Panc1 (cell line): ENCODE measurements at regions not wholly inside any gene's neighbourhood (a gene's known extent, or its start where the extent isn't known, plus 50 kb on each side); places are given as distances from the start of the nearest gene placed in this dataset.

ENCODE experiments used
- ATAC-seq: fragments of 200-7000 bp; cut with Tn5 transposase; 2 replicates; pipeline ENCODE4 v1.9.1; 2020; ENCODE audit warnings: mild to moderate bottlenecking, moderate library complexity
- BruUV-seq: library from RNA; stranded (reverse); fragments of 400-500 nt; replicated peaks from 2 replicates; lab custom pipeline; 2021; lab: Mats Ljungman, UMichigan
- CTCF ChIA-PET: fragments of 300-600 bp; sonication (Branson Sonifier 250); formaldehyde crosslinking; loops from one replicate; lab custom pipeline; 2022; ENCODE audit warnings: antibody characterized with exemption; lab: Charles Lee
- POLR2A ChIA-PET: fragments of 300-600 bp; sonication (Branson Sonifier 250); formaldehyde crosslinking; loops from one replicate; lab custom pipeline; 2022; ENCODE audit warnings: antibody characterized with exemption; lab: Charles Lee
- DNase-seq: peaks from one replicate; pipeline ENCODE4 v3.0.0-alpha.2; 2010; ENCODE audit warnings: low read depth, low spot score
- H3K27ac ChIP-seq: 2 replicates; pipeline ENCODE4 v1.5.1; 2011; ENCODE audit warnings: mild to moderate bottlenecking, low read length, inconsistent platforms
- H3K27me3 ChIP-seq: fragments of 200-500 bp; sonication (Bioruptor generic); 2 replicates; pipeline ENCODE4 v1.6.0; 2014; ENCODE audit warnings: low read length, inconsistent platforms; ENCODE audit not compliant: control insufficient read depth, insufficient read depth
- H3K36me3 ChIP-seq: fragments of 200-500 bp; sonication (Bioruptor generic); 2 replicates; pipeline ENCODE4 v1.5.1; 2014; ENCODE audit warnings: inconsistent platforms, mild to moderate bottlenecking, low read length, moderate library complexity; ENCODE audit not compliant: control insufficient read depth, insufficient read depth
- H3K4me1 ChIP-seq: 2 replicates; pipeline ENCODE4 v1.5.1; 2011; ENCODE audit warnings: inconsistent platforms, mild to moderate bottlenecking, low read length, moderate library complexity; ENCODE audit not compliant: control insufficient read depth, insufficient read depth
- H3K4me3 ChIP-seq, 2 experiments: 2 replicates each; pipeline ENCODE4 v1.5.1; 2011 to 2012; ENCODE audit warnings: low read depth in 2 of 2, low read length in 2 of 2, mild to moderate bottlenecking in 2 of 2, inconsistent platforms in 1 of 2, moderate library complexity in 1 of 2
- H3K9me3 ChIP-seq: fragments of 200-500 bp; sonication (Bioruptor generic); 2 replicates; pipeline ENCODE4 v1.5.1; 2014; ENCODE audit warnings: low read depth, mild to moderate bottlenecking, inconsistent platforms, low read length, moderate library complexity; ENCODE audit not compliant: control insufficient read depth, insufficient read depth
- POLR2AphosphoS5 ChIP-seq: IDR thresholded peaks from 2 replicates; pipeline ENCODE4 v1.6.1; 2012; ENCODE audit warnings: mild to moderate bottlenecking, low read depth, low read length, moderate library complexity
- REST ChIP-seq, 2 experiments: IDR thresholded peaks; 2 replicates each; pipeline ENCODE4 v1.6.1; 2011 to 2012; ENCODE audit warnings: low read depth in 2 of 2, control low read depth in 1 of 2, low read length in 1 of 2, mild to moderate bottlenecking in 1 of 2, moderate library complexity in 1 of 2; ENCODE audit not compliant: insufficient read depth in 1 of 2
- SIN3A ChIP-seq: IDR thresholded peaks from 2 replicates; pipeline ENCODE4 v1.6.1; 2012; ENCODE audit warnings: low read depth, mild to moderate bottlenecking, low read length, moderate library complexity, borderline replicate concordance; ENCODE audit not compliant: insufficient read depth
- TCF7L2 ChIP-seq: IDR thresholded peaks from 2 replicates; pipeline ENCODE4 v1.6.1; 2011; ENCODE audit warnings: mild to moderate bottlenecking, low read depth, low read length, inconsistent platforms
- in situ Hi-C: cut with HindIII; loops from 2 replicates; pipeline ENCODE4 v1.10.0; 2016; ENCODE audit warnings: low sequenced_read_pairs, low pct_unique_long_range_greater_than_20kb
- intact Hi-C: fragments of 100-400 bp; cut with micrococcal nuclease; formaldehyde crosslinking; loops from one replicate; pipeline ENCODE4 v1.10.0; 2022; ENCODE audit not compliant: unreplicated experiment
- TF ChIP-seq, protein P1 (sequence below): fragments of 450-650 bp; IDR thresholded peaks from 2 replicates; pipeline ENCODE4 v1.5.1; 2017; ENCODE audit warnings: mild to moderate bottlenecking

DNA sequence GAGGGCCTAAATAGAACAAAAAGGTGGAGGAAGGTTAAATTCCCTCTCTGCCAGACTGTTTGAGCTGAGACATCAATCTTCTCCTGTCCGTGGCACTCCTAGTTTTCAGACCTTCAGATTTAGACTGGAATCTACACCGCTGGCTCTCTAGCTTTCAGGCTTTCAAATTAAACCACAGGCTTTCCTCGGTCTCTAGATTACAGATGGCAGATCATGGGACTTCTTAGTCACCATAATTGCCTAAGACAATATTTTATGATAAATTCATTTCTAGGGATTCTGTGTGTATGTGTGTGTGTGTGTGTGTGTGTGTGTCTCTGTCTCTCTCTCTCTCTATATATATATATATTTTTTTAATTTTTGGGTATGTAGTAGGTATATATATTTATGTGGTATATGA is 428.7 kb downstream of the PLA2G4A start:
- Histone ChIP-seq H3K4me3 (no peak overlapping the region), H3K27ac (no peak overlapping the region), H3K4me1 (no peaks in the 10 kb centered on the region), H3K27me3 (no peaks in the 10 kb centered on the region), H3K36me3 (no peaks in the 10 kb centered on the region), H3K9me3 (no peaks in the 10 kb centered on the region)
- TF ChIP-seq TCF7L2, result no peak
- TF ChIP-seq, protein P1, sequence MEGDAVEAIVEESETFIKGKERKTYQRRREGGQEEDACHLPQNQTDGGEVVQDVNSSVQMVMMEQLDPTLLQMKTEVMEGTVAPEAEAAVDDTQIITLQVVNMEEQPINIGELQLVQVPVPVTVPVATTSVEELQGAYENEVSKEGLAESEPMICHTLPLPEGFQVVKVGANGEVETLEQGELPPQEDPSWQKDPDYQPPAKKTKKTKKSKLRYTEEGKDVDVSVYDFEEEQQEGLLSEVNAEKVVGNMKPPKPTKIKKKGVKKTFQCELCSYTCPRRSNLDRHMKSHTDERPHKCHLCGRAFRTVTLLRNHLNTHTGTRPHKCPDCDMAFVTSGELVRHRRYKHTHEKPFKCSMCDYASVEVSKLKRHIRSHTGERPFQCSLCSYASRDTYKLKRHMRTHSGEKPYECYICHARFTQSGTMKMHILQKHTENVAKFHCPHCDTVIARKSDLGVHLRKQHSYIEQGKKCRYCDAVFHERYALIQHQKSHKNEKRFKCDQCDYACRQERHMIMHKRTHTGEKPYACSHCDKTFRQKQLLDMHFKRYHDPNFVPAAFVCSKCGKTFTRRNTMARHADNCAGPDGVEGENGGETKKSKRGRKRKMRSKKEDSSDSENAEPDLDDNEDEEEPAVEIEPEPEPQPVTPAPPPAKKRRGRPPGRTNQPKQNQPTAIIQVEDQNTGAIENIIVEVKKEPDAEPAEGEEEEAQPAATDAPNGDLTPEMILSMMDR, result no peak
- no peak for TF ChIP-seq REST (IDR thresholded peaks at IDR 0.05; ENCODE audit: insufficient read depth in 1 of 2, low read depth in 2 of 2, low read length in 1 of 2)
- TF ChIP-seq SIN3A, result no peak
- TF ChIP-seq POLR2AphosphoS5, result no peak
- BruUV-seq, result no TSS peak
- ChIA-PET POLR2A (no interaction called here), CTCF (no interaction called here)
- intact Hi-C loops, result no loop called here
- in situ Hi-C loops, result no loop called here
- no peak for ATAC-seq
- DNase-seq, result no peak

DNA sequence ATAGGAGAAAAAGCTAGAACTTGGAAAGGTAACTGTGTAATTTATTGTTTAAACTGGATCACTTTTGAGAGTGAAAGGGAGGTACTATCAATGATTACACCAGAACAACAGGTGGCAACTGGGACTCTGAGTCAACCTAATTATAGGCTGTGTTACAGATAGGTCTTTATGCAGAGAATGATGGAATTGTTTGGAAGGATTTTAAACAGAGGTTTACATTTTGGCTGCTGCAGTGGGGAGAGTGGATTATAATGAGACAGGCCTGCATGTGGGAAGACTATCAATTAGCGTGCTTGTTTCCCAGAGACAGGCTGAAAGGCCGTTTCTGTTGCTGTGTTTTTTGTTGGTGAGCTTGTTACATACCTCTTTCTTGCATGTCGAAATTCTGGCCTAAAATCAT is 432.9 kb downstream of the PLA2G4A start:
- no TSS peak for BruUV-seq
- Histone ChIP-seq H3K36me3 (no peaks in the 10 kb centered on the region), H3K4me3 (no peak overlapping the region), H3K27me3 (no peaks in the 10 kb centered on the region), H3K27ac (no peak overlapping the region), H3K9me3 (no peaks in the 10 kb centered on the region), H3K4me1 (no peaks in the 10 kb centered on the region)
- in situ Hi-C loops (no loop called here), intact Hi-C loops (loop anchor here (10.0 kb wide), 1 partner anchor 207 kb away; no protein-coding TSS in a partner anchor)
- no peak for DNase-seq
- no peak for ATAC-seq
- POLR2A ChIA-PET, result no interaction called here
- TF ChIP-seq REST (IDR thresholded peaks at IDR 0.05; ENCODE audit: insufficient read depth in 1 of 2, low read depth in 2 of 2, low read length in 1 of 2) (no peak), TCF7L2 (no peak), SIN3A (no peak), POLR2AphosphoS5 (no peak)
- TF ChIP-seq, protein P1, result no peak
- CTCF ChIA-PET, result no interaction called here
